Stimulated activated CD8-positive, alpha-beta memory T cell treated with anti-CD3 and anti-CD28 coated beads, Interleukin-15, amount 100 ng/mL, for 48 hours (primary cell): ENCODE measurements at regions not wholly inside any gene's neighbourhood (a gene's known extent, or its start where the extent isn't known, plus 50 kb on each side); places are given as distances from the start of the nearest gene placed in this dataset.
A peak's percentile ranks its signal among the peaks of the same experiment; 100 is the strongest.

Source experiments
- DNase-seq, 2 donors: peaks; one replicate each; pipeline ENCODE4 v3.0.0-alpha.2; 2020; ENCODE audit warnings: low read depth in 2 of 2

GRCh38 chr5:72619677-72620076, 112.5 kb upstream of the ZNF366 start:
- no peak for DNase-seq

GRCh38 chr5:72619251-72619650, 112.0 kb upstream of the ZNF366 start:
- no peak for DNase-seq

GRCh38 chr5:72618708-72619107, 111.5 kb upstream of the ZNF366 start:
- DNase-seq = no peak

- DNase-seq = no peak
Observed at GRCh38 chr5:72615061-72615460, 107.9 kb upstream of the ZNF366 start.

DNA sequence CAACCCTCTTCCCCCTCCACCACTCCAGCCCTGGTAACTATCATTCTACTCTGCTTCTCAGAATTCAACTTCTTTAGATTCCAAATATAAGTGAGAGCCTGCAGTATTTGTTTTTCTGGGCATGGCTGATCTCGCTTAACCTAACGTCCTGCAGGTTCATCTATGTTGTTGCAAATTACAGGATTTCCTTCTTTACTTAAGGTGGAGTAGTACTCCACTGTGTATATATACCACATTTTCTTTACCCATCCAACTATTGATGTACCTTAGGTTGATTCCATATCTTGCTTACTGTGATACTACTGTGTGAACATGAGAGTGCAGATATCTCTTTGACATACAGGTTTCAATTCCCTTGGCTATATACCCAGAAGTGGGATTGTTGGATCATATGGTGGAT, 106.3 kb upstream of the ZNF366 start:
- no peak for DNase-seq

DNA sequence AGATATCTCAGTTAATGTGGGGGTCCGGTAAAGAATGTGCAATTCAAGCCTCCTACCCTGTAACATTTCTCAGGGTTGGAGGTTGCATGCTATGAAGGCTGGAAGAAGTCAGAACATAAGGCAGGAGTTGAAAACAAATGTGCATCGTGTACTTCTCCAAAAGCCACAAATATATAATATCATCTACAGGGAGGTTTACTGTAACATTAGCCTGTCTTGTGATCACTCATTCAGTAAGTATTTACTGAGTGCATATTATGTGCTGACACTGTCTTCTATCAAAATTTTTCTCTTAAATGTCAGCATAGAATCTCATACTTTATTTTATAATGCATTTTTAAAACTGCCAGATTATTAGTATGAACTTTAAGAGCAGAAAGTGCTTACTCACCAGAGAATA, 105.6 kb upstream of the ZNF366 start:
- no peak for DNase-seq

DNA sequence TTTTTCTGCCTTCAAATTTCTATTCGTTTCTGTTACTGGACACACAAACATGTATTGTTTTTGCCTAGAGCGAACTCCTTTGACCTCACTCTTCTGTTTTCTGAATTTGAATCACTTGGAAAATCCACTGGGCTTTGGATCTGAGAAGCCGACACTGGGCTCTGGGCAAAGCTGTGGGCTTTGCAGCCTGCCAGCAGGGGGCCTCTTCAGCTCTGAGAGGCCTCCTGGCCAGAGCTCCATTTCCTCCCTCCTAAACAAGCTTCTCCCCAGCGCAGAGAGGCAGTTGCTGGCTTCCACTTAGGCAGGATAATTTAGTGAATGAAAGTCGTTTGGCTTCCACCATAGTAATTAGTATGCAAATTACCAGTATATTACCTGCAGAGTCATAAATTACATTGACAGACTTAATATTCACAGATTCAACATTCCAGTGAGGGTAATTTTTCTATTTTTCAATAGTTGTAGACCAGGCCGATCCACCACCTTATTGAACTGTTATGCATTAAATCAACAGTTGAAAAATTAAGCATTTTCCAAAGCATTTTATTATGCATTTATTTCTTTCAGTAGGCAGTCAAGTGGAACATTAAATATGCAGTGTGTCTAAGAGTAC, 104.0 kb upstream of the ZNF366 start:
- DNase-seq = peak in 1 of 2 donors; percentile 12

GRCh38 chr5:72608926-72609325, 101.7 kb upstream of the ZNF366 start:
- no peak for DNase-seq

DNA sequence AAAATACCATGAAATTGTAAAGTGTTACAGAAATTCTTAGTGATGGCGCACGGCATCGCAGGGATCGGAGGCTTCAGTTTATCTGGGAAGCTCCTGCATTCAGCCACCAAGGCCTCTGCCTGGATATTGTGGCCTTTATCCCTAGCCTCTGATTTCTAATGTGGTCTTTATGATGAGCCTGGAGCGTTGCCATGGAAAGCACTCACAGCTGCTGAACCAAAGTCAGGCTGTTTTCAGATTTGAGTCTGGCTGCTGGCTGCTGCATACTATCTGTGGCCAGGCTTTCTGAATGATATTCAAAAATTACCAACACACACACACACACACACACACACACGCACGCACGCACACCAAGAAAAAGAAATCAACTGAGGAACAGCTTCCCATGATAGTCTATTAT, 101.1 kb upstream of the ZNF366 start:
- no peak for DNase-seq

- DNase-seq = no peak
Observed at GRCh38 chr5:72607381-72607780, 100.2 kb upstream of the ZNF366 start.

DNA sequence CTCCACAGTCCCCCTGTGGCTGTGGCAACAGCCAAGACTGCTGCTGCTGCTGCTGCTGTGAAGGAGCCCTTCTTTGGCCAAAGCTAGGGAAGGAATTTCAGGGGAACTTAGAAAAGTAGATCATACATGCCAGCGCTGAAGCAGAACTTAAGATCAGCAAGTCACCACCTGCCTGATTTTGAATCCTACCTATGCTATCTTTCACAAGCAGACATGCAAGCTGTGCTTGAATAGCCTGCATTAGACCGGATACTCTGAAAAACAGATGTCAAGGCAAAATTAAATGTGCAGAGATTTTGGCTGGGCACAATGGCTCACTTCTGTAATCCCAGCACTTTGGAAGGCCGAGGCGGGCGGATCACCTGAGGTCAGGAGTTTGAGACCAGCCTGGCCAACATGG, 99.3 kb upstream of the ZNF366 start:
- DNase-seq = no peak

GRCh38 chr5:72605632-72606031, 98.4 kb upstream of the ZNF366 start:
- DNase-seq = no peak

GRCh38 chr5:72604798-72605154, 97.6 kb upstream of the ZNF366 start:
- no peak for DNase-seq

GRCh38 chr5:72604111-72604797, 97.0 kb upstream of the ZNF366 start:
- DNase-seq = no peak

GRCh38 chr5:72602696-72603685, 95.8 kb upstream of the ZNF366 start:
- DNase-seq = no peak

- DNase-seq = no peak
Observed at GRCh38 chr5:72601861-72602260, 94.7 kb upstream of the ZNF366 start.

- DNase-seq = no peak
Observed at GRCh38 chr5:72600391-72600981, 93.3 kb upstream of the ZNF366 start.

DNA sequence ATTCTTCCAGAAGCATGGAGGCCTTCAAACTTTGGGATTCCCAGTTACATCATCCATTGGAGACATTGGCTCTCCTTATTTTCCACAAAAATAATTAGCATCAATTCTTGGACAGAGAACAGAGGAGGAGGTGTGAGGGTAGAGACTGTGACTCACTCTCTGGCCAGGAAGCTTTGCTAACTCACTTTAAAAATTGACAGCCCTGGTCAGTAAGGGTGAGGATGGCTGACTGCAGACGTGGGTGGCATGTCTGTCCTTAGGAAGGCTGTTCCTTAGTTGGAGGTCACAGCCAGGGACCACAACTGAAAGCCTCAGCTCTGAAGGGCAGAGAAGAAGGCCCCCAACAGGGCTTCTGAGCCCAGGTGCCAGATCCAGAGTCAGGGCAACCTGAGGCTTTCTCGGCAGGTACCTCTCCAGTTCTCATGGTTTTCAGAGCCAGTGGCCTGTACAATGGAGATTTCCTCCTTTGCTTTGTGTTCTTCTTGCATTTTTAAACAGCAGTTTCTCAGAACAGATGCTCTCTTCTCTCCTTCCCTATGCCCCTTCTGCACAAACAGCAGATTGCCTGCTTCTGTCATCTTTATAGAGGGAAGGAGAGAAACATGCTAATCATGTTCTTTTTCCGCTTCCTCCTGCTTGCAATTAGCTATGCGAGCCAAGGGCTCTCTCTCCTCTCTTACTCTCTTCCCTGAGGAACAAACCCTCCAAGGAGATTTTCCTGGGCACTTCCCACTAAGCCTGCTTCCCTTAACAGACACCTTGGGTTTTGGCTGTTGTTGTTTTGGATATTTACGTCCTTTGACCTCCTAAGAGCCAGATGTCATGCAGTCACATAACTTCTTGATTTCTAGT, 92.5 kb upstream of the ZNF366 start:
- DNase-seq = no peak

DNA sequence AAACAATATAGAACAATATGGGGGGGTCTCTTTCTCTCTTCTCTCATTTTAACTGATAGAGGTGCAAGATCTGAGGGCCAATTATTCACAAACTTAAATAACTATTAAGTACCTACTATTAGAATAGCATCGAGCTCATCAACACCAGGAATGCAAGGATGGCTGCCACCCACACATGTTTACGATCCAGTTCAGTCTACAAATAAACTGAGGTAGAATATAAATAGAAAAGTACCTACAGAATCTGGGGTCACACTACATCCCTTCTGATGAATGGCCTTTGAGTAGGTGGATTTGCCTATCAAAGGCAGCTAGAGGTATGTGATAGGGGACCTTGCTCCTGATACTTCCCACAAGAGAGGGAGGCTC, 91.8 kb upstream of the ZNF366 start:
- DNase-seq = no peak

- DNase-seq = no peak
Observed at GRCh38 chr5:72598401-72599064, 91.3 kb upstream of the ZNF366 start.

- DNase-seq = no peak
Observed at GRCh38 chr5:72597456-72597948, 90.3 kb upstream of the ZNF366 start.
